Astrocyte (in vitro differentiated cells and primary cell): ENCODE measurements at regions not wholly inside any gene's neighbourhood (a gene's known extent, or its start where the extent isn't known, plus 50 kb on each side); places are given as distances from the start of the nearest gene placed in this dataset.
A peak's percentile ranks its signal among the peaks of the same experiment; 100 is the strongest.

Experiments
- DNase-seq: peaks from one replicate; pipeline ENCODE4 v3.0.0-alpha.2; 2010; ENCODE audit warnings: low read depth
- FAIRE-seq: peaks from 2 replicates; lab custom pipeline; 2011; peaks lifted over from hg19 to GRCh38; lab: Jason Lieb, UNC
- H2AFZ ChIP-seq: 2 replicates; pipeline ENCODE4 v1.6.0; 2012; ENCODE audit warnings: low read depth, low read length, inconsistent platforms
- H3K27ac ChIP-seq: 2 replicates; pipeline ENCODE4 v1.5.1; 2011; ENCODE audit warnings: low read depth, low read length, inconsistent platforms
- H3K27me3 ChIP-seq: 2 replicates; pipeline ENCODE4 v1.6.0; 2011; ENCODE audit warnings: low read length, inconsistent platforms; ENCODE audit not compliant: insufficient read depth
- H3K36me3 ChIP-seq: 2 replicates; pipeline ENCODE4 v1.5.1; 2011; ENCODE audit warnings: low read length, inconsistent platforms; ENCODE audit not compliant: insufficient read depth
- H3K4me1 ChIP-seq: 2 replicates; pipeline ENCODE4 v1.5.1; 2011; ENCODE audit warnings: low read length, inconsistent platforms; ENCODE audit not compliant: insufficient read depth
- H3K4me2 ChIP-seq: 2 replicates; pipeline ENCODE4 v1.6.0; 2012; ENCODE audit warnings: low read length, inconsistent platforms
- H3K4me3 ChIP-seq: 2 replicates; pipeline ENCODE4 v1.5.1; 2011; ENCODE audit warnings: low read depth, mild to moderate bottlenecking, low read length, inconsistent platforms; ENCODE audit not compliant: insufficient read depth
- H3K79me2 ChIP-seq: 2 replicates; pipeline ENCODE4 v1.6.0; 2012; ENCODE audit warnings: mild to moderate bottlenecking, low read length, inconsistent platforms; ENCODE audit not compliant: insufficient read depth
- H3K9ac ChIP-seq: 2 replicates; pipeline ENCODE4 v1.6.0; 2012; ENCODE audit warnings: mild to moderate bottlenecking, low read length, inconsistent platforms
- H3K9me3 ChIP-seq: 2 replicates; pipeline ENCODE4 v1.5.1; 2012; ENCODE audit warnings: low read depth, mild to moderate bottlenecking, low read length, inconsistent platforms; ENCODE audit not compliant: insufficient read depth
- H4K20me1 ChIP-seq: 2 replicates; pipeline ENCODE4 v1.6.0; 2012; ENCODE audit warnings: low read length, inconsistent platforms; ENCODE audit not compliant: insufficient read depth
- H3K27ac Mint-ChIP-seq: one replicate; pipeline ENCODE4 v1.8.0; 2021; ENCODE audit warnings: mild to moderate bottlenecking, mixed read lengths; ENCODE audit not compliant: unreplicated experiment
- H3K27me3 Mint-ChIP-seq: one replicate; pipeline ENCODE4 v1.8.0; 2021; ENCODE audit warnings: low read depth, mixed read lengths; ENCODE audit not compliant: unreplicated experiment
- H3K36me3 Mint-ChIP-seq: one replicate; pipeline ENCODE4 v1.8.0; 2021; ENCODE audit warnings: low read depth, mixed read lengths; ENCODE audit not compliant: unreplicated experiment
- H3K4me1 Mint-ChIP-seq: one replicate; pipeline ENCODE4 v1.8.0; 2021; ENCODE audit warnings: low read depth, mixed read lengths; ENCODE audit not compliant: unreplicated experiment
- H3K4me3 Mint-ChIP-seq: one replicate; pipeline ENCODE4 v1.8.0; 2021; ENCODE audit warnings: mild to moderate bottlenecking, moderate library complexity, mixed read lengths; ENCODE audit not compliant: unreplicated experiment
- H3K9me3 Mint-ChIP-seq: one replicate; pipeline ENCODE4 v1.8.0; 2021; ENCODE audit warnings: mild to moderate bottlenecking, mixed read lengths; ENCODE audit not compliant: unreplicated experiment
- EZH2 ChIP-seq: IDR thresholded peaks from 2 replicates; pipeline ENCODE4 v1.6.1; 2012; ENCODE audit warnings: mild to moderate bottlenecking, low read length, inconsistent platforms; ENCODE audit not compliant: insufficient read depth
- TF ChIP-seq, protein P1 (sequence below): IDR thresholded peaks from 2 replicates; pipeline ENCODE4 v1.5.1; 2011; ENCODE audit warnings: low read depth, mild to moderate bottlenecking, inconsistent platforms, low read length, moderate library complexity; ENCODE audit not compliant: insufficient read depth

DNA sequence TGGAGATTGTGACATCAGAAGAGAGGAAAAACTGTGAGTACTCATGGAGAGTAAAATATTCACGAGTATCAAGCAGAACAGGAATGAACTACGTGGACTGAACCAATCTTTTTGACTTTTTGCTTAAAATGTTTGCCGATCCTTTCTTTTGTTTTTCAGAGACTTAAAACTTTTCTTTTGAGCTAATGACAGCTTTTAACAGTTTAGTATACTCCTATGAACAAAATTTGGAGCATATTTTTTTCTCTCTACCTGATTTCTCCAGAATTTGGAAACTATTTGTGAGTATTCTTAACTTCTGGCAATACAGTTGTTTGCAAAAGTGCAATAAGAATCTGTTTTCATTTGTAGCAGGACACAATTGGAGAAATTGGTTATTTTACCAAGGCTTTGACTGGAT, 786.3 kb downstream of the SORCS1 start:
- Histone ChIP-seq H4K20me1 (no peaks in the 10 kb centered on the region), H3K4me1 (no peaks in the 10 kb centered on the region), H3K79me2 (no peaks in the 10 kb centered on the region), H3K4me3 (no peak overlapping the region), H3K27ac (no peak overlapping the region), H3K9me3 (no peaks in the 10 kb centered on the region), H3K9ac (no peak overlapping the region), H2AFZ (no peak overlapping the region), H3K4me2 (no peak overlapping the region), H3K36me3 (no peaks in the 10 kb centered on the region), H3K27me3 (no peaks in the 10 kb centered on the region)
- H3K27ac Mint-ChIP-seq: no peak overlapping the region
- H3K4me3 Mint-ChIP-seq: no peak overlapping the region
- no peaks in the 10 kb centered on the region for H3K36me3 Mint-ChIP-seq
- FAIRE-seq (no peak), DNase-seq (no peak)
- peaks cover 4% of the 10 kb centered on the region for H3K9me3 Mint-ChIP-seq
- H3K27me3 Mint-ChIP-seq: no peaks in the 10 kb centered on the region
- H3K4me1 Mint-ChIP-seq: no peaks in the 10 kb centered on the region
- TF ChIP-seq, protein P1, sequence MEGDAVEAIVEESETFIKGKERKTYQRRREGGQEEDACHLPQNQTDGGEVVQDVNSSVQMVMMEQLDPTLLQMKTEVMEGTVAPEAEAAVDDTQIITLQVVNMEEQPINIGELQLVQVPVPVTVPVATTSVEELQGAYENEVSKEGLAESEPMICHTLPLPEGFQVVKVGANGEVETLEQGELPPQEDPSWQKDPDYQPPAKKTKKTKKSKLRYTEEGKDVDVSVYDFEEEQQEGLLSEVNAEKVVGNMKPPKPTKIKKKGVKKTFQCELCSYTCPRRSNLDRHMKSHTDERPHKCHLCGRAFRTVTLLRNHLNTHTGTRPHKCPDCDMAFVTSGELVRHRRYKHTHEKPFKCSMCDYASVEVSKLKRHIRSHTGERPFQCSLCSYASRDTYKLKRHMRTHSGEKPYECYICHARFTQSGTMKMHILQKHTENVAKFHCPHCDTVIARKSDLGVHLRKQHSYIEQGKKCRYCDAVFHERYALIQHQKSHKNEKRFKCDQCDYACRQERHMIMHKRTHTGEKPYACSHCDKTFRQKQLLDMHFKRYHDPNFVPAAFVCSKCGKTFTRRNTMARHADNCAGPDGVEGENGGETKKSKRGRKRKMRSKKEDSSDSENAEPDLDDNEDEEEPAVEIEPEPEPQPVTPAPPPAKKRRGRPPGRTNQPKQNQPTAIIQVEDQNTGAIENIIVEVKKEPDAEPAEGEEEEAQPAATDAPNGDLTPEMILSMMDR: no peak
- no peak for TF ChIP-seq EZH2

DNA sequence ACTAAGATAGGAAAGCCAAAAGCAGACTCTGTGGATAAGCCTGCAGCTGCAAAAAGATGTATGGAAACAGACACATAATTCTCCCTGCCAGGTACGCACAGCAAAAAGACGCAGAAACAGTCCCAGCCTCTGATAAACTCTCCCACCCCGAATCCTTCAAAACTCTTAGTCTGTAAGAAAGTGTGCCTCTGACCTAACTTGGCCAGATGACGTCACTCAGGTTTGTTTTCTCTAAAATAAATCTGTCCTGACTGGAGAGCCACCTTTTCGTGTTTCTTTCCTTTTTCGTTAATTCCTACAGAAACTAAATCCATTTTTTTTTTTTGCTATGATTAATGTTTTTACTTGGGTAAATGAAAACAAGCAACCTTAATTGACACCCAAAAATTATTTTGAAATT, 793.8 kb downstream of the SORCS1 start:
- no peak overlapping the region for H3K4me3 Mint-ChIP-seq
- no peaks in the 10 kb centered on the region for H3K9me3 ChIP-seq
- TF ChIP-seq EZH2: no peak
- TF ChIP-seq, protein P1: no peak
- H3K79me2 ChIP-seq: no peaks in the 10 kb centered on the region
- H2AFZ ChIP-seq: no peak overlapping the region
- no peak overlapping the region for H3K9ac ChIP-seq
- H3K27me3 Mint-ChIP-seq: no peaks in the 10 kb centered on the region
- H3K9me3 Mint-ChIP-seq: no peaks in the 10 kb centered on the region
- no peaks in the 10 kb centered on the region for H3K36me3 ChIP-seq
- no peak overlapping the region for H3K4me3 ChIP-seq
- H3K27me3 ChIP-seq: no peaks in the 10 kb centered on the region
- H3K36me3 Mint-ChIP-seq: no peaks in the 10 kb centered on the region
- H4K20me1 ChIP-seq: no peaks in the 10 kb centered on the region
- FAIRE-seq (no peak), DNase-seq (no peak)
- no peak overlapping the region for H3K4me2 ChIP-seq
- H3K4me1 Mint-ChIP-seq: no peaks in the 10 kb centered on the region
- H3K4me1 ChIP-seq: no peaks in the 10 kb centered on the region
- no peak overlapping the region for H3K27ac Mint-ChIP-seq
- no peak overlapping the region for H3K27ac ChIP-seq

DNA sequence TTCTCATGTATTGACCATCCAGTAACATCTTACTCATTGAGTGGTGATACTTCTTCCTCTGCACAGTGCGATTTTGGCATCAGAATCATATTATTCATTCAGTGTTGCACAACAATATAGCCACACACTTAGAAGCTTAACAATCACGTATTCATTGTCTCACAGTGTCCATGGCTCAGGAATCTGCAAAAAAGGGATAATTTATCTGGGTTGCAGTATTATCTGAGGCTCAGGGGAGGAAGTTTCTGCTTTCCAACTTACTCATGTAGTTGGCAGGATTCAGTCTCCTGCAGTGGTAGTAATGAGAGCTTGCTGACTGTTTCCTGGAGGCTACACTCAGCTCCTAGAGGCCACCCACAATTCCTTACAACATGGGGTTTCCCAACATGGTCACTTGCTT, 803.6 kb downstream of the SORCS1 start:
- H3K9ac ChIP-seq: no peak overlapping the region
- Mint-ChIP-seq H3K27ac (no peak overlapping the region), H3K4me3 (no peak overlapping the region), H3K9me3 (no peaks in the 10 kb centered on the region), H3K4me1 (no peaks in the 10 kb centered on the region), H3K36me3 (no peaks in the 10 kb centered on the region), H3K27me3 (no peaks in the 10 kb centered on the region)
- DNase-seq (peak; percentile 72), FAIRE-seq (no peak)
- no peaks in the 10 kb centered on the region for H3K9me3 ChIP-seq
- H3K4me3 ChIP-seq: no peak overlapping the region
- H3K79me2 ChIP-seq: no peaks in the 10 kb centered on the region
- H3K36me3 ChIP-seq: no peaks in the 10 kb centered on the region
- no peaks in the 10 kb centered on the region for H3K4me1 ChIP-seq
- no peak for TF ChIP-seq EZH2
- TF ChIP-seq, protein P1: no peak
- H4K20me1 ChIP-seq: no peaks in the 10 kb centered on the region
- no peaks in the 10 kb centered on the region for H3K27me3 ChIP-seq
- no peak overlapping the region for H3K4me2 ChIP-seq
- H3K27ac ChIP-seq: no peak overlapping the region
- no peak overlapping the region for H2AFZ ChIP-seq
